OCI-LY7 (cell line): ENCODE measurements at regions not wholly inside any gene's neighbourhood (a gene's known extent, or its start where the extent isn't known, plus 50 kb on each side); places are given as distances from the start of the nearest gene placed in this dataset.

ENCODE experiments used
- EZH2phosphoT487 ChIP-seq: fragments of 200-600 bp; sonication (generic); IDR thresholded peaks from 2 replicates; pipeline ENCODE4 v1.6.1; 2018; ENCODE audit warnings: low read depth, borderline replicate concordance, mild to moderate bottlenecking, mixed run types, antibody characterized with exemption, low read length, moderate library complexity, mixed read lengths
- TF ChIP-seq, protein P1 (sequence below): fragments of 200-600 bp; sonication (generic); conservative IDR thresholded peaks from 2 replicates; pipeline ENCODE4 v1.5.1; 2014; ENCODE audit warnings: mild to moderate bottlenecking, antibody characterized with exemption, low read length, moderate library complexity, mixed read lengths

DNA sequence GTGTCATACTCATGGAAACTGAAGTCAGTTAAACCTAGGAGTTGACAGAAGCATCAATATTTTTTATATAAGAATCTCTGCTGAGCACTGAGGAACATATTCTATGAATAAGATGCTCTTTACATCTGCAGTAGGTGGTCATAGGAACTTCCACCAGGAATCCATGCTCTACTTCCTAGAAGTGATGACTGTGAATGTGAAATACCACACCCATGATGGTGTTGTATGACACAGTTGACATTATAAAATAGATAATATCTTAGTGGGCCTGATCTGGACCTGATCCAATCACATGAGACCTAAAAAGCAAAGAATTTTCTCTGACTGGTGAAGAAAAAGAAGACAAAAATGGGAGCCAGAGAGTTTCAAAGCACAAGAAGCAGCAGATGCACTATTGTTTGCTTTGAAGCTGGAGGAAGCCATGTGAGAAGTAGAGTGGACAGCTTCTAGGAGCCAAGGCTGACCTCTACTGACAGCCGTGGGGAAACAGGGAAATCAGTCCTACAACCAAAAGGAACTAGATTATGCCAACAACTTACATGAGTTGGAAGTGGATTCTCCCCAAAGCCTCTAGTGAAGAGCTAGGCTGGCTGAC, 68.6 kb upstream of the HS3ST1 start:
- TF ChIP-seq, protein P1, sequence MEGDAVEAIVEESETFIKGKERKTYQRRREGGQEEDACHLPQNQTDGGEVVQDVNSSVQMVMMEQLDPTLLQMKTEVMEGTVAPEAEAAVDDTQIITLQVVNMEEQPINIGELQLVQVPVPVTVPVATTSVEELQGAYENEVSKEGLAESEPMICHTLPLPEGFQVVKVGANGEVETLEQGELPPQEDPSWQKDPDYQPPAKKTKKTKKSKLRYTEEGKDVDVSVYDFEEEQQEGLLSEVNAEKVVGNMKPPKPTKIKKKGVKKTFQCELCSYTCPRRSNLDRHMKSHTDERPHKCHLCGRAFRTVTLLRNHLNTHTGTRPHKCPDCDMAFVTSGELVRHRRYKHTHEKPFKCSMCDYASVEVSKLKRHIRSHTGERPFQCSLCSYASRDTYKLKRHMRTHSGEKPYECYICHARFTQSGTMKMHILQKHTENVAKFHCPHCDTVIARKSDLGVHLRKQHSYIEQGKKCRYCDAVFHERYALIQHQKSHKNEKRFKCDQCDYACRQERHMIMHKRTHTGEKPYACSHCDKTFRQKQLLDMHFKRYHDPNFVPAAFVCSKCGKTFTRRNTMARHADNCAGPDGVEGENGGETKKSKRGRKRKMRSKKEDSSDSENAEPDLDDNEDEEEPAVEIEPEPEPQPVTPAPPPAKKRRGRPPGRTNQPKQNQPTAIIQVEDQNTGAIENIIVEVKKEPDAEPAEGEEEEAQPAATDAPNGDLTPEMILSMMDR: no peak
- TF ChIP-seq EZH2phosphoT487: no peak
